ENCODE measurements at regions not wholly inside any gene's neighbourhood (a gene's known extent, or its start where the extent isn't known, plus 50 kb on each side); places are given as distances from the start of the nearest gene placed in this dataset.

GRCh38 chr13:48181482-48182145 lies 51.4 kb upstream of the ITM2B start:
- DNase-seq = no peak

GRCh38 chr13:48178126-48178525 lies 54.9 kb upstream of the ITM2B start:
- DNase-seq = no peak

GRCh38 chr13:48176781-48177180 lies 56.2 kb upstream of the ITM2B start:
- DNase-seq = no peak

GRCh38 chr13:48175185-48175584 lies 57.8 kb upstream of the ITM2B start:
- no peak for DNase-seq

GRCh38 chr13:48167866-48168265 lies 65.1 kb upstream of the ITM2B start:
- DNase-seq = no peak

GRCh38 chr13:48165727-48166126 lies 67.3 kb upstream of the ITM2B start:
- no peak for DNase-seq

GRCh38 chr13:48165063-48165462 lies 67.9 kb upstream of the ITM2B start:
- no peak for DNase-seq

GRCh38 chr13:48163061-48163460 lies 68.2 kb upstream of the MED4 start:
- no peak for DNase-seq

- DNase-seq = no peak
Measured at GRCh38 chr13:48162217-48162616, 67.3 kb upstream of the MED4 start.

GRCh38 chr13:48161530-48162179 lies 66.8 kb upstream of the MED4 start:
- no peak for DNase-seq

GRCh38 chr13:48160606-48161278 lies 65.8 kb upstream of the MED4 start:
- DNase-seq = peak; percentile 69

- DNase-seq = peak; percentile 46
Measured at GRCh38 chr13:48159826-48160225, 64.9 kb upstream of the MED4 start.

GRCh38 chr13:48159401-48159800 lies 64.5 kb upstream of the MED4 start:
- peak; percentile 48 for DNase-seq

GRCh38 chr13:48158915-48159314 lies 64.0 kb upstream of the MED4 start:
- no peak for DNase-seq

GRCh38 chr13:48158290-48158689 lies 63.4 kb upstream of the MED4 start:
- DNase-seq = peak; percentile 65

- DNase-seq = no peak
Measured at GRCh38 chr13:48156466-48156865, 61.6 kb upstream of the MED4 start.

- peak; percentile 54 for DNase-seq
Measured at GRCh38 chr13:48155848-48156247, 60.9 kb upstream of the MED4 start.

- DNase-seq = no peak
Measured at GRCh38 chr13:48154671-48155070, 59.8 kb upstream of the MED4 start.

GRCh38 chr13:48153186-48153585 lies 58.3 kb upstream of the MED4 start:
- DNase-seq = no peak

- DNase-seq = peak; percentile 68
Measured at GRCh38 chr13:48151363-48152161, 56.7 kb upstream of the MED4 start.

- DNase-seq = no peak
Measured at GRCh38 chr13:48148454-48148853, 53.5 kb upstream of the MED4 start.

GRCh38 chr13:48146636-48147035 lies 51.7 kb upstream of the MED4 start:
- no peak for DNase-seq

- no peak for DNase-seq
Measured at GRCh38 chr13:48146122-48146521, 51.2 kb upstream of the MED4 start.

Measured in kidney glomerular epithelial cell (primary cell).